NB4 (cell line): ENCODE measurements at regions not wholly inside any gene's neighbourhood (a gene's known extent, or its start where the extent isn't known, plus 50 kb on each side); places are given as distances from the start of the nearest gene placed in this dataset.

Experiments used
- DNase-seq: peaks from one replicate; pipeline ENCODE4 v3.0.0; 2010; ENCODE audit warnings: low read depth
- H3K4me3 ChIP-seq: one replicate; pipeline ENCODE4 v1.5.1; 2011; ENCODE audit warnings: mild to moderate bottlenecking, low read depth, low read length, moderate library complexity
- CTCF ChIP-seq: IDR thresholded peaks from one replicate; pipeline ENCODE4 v1.5.1; 2012; ENCODE audit warnings: low read depth, low read length
- MAX ChIP-seq: IDR thresholded peaks from 2 replicates; pipeline ENCODE4 v1.6.1; 2011; ENCODE audit warnings: low read depth, low read length
- MYC ChIP-seq: IDR thresholded peaks from 2 replicates; pipeline ENCODE4 v1.6.1; 2011; ENCODE audit warnings: low read depth, low read length
- POLR2A ChIP-seq: IDR thresholded peaks from 2 replicates; pipeline ENCODE4 v1.6.1; 2011; ENCODE audit warnings: mild to moderate bottlenecking; ENCODE audit not compliant: insufficient read length; ENCODE audit errors: extremely low read depth

GRCh38 chr4:175271010-175271630 is 353.0 kb downstream of the ADAM29 start:
- H3K4me3 ChIP-seq, result no peak overlapping the region
- no peak for DNase-seq
- TF ChIP-seq MYC, result no peak
- no peak for TF ChIP-seq CTCF
- TF ChIP-seq MAX, result no peak
- TF ChIP-seq POLR2A, result no peak

- no peak overlapping the region for H3K4me3 ChIP-seq
- TF ChIP-seq POLR2A (no peak), MYC (no peak), CTCF (no peak), MAX (no peak)
- DNase-seq, result no peak
These were observed 356.0 kb downstream of the ADAM29 start for GRCh38 chr4:175273995-175274753.

GRCh38 chr4:175277816-175278215 is 359.7 kb downstream of the ADAM29 start:
- no peak overlapping the region for H3K4me3 ChIP-seq
- TF ChIP-seq POLR2A (no peak), MYC (no peak)
- no peak for DNase-seq

GRCh38 chr4:175280153-175280552 is 362.0 kb downstream of the ADAM29 start:
- H3K4me3 ChIP-seq, result no peak overlapping the region
- peak; percentile 41 for DNase-seq

GRCh38 chr4:175281894-175282293 is 363.7 kb downstream of the ADAM29 start:
- TF ChIP-seq CTCF (no peak), MYC (no peak), POLR2A (no peak), MAX (no peak)
- no peak overlapping the region for H3K4me3 ChIP-seq
- DNase-seq, result no peak

More at GRCh38 chr4:175280153-175280552, 362.0 kb downstream of the ADAM29 start:
- TF ChIP-seq CTCF (no peak), POLR2A (no peak), MYC (no peak), MAX (no peak)

- no peak overlapping the region for H3K4me3 ChIP-seq
- TF ChIP-seq MYC (no peak), MAX (no peak), CTCF (no peak), POLR2A (no peak)
- no peak for DNase-seq
These were observed 364.2 kb downstream of the ADAM29 start for GRCh38 chr4:175282407-175282806.
